H1 (cell line): ENCODE measurements at regions not wholly inside any gene's neighbourhood (a gene's known extent, or its start where the extent isn't known, plus 50 kb on each side); places are given as distances from the start of the nearest gene placed in this dataset.

Experiments used
- CTCF ChIA-PET: fragments of 300-600 bp; sonication (Branson Sonifier 250); formaldehyde crosslinking; loops from one replicate; lab custom pipeline; 2021; ENCODE audit not compliant: partially characterized antibody; lab: Charles Lee
- POLR2A ChIA-PET: fragments of 300-600 bp; sonication (Branson Sonifier 250); formaldehyde crosslinking; loops from one replicate; lab custom pipeline; 2021; ENCODE audit warnings: inconsistent platforms; ENCODE audit not compliant: partially characterized antibody; lab: Charles Lee
- DNase-seq, 2 experiments: peaks; one replicate each; pipeline versions ENCODE4 v3.0.0 to v3.0.0-alpha.2; 2010 to 2022; ENCODE audit warnings: low spot score in 2 of 2, low read depth in 1 of 2, mixed read lengths in 1 of 2
- FAIRE-seq: peaks from 2 replicates; lab custom pipeline; 2011; peaks lifted over from hg19 to GRCh38; lab: Jason Lieb, UNC
- H2AFZ ChIP-seq: 2 replicates; pipeline ENCODE4 v1.8.1; 2012; ENCODE audit warnings: low read length, inconsistent platforms
- H2AK5ac ChIP-seq: 2 replicates; pipeline ENCODE4 v1.6.1; 2013; ENCODE audit warnings: low read depth, low read length
- H2BK120ac ChIP-seq: replicated peaks from 2 replicates; pipeline ENCODE3; 2013; ENCODE audit warnings: low read depth, low read length, inconsistent platforms
- H2BK12ac ChIP-seq: 2 replicates; pipeline ENCODE4 v1.6.1; 2013; ENCODE audit warnings: low read depth, low read length
- H2BK15ac ChIP-seq: 2 replicates; pipeline ENCODE4 v1.6.1; 2013; ENCODE audit warnings: low read length
- H2BK20ac ChIP-seq: 2 replicates; pipeline ENCODE4 v1.6.1; 2013; ENCODE audit warnings: low read length
- H2BK5ac ChIP-seq: 2 replicates; pipeline ENCODE4 v1.6.1; 2013; ENCODE audit warnings: low read depth, low read length
- H3K14ac ChIP-seq: 2 replicates; pipeline ENCODE4 v1.6.1; 2013; ENCODE audit warnings: inconsistent platforms; ENCODE audit not compliant: insufficient read length
- H3K18ac ChIP-seq: 2 replicates; pipeline ENCODE4 v1.6.1; 2013; ENCODE audit warnings: low read length; ENCODE audit errors: extremely low read depth
- H3K23ac ChIP-seq: 2 replicates; pipeline ENCODE4 v1.6.1; 2013; ENCODE audit warnings: inconsistent platforms; ENCODE audit not compliant: insufficient read length
- H3K23me2 ChIP-seq: 2 replicates; pipeline ENCODE4 v1.6.1; 2013; ENCODE audit warnings: low read depth, low read length
- H3K27ac ChIP-seq: 2 replicates; pipeline ENCODE4 v1.6.1; 2011; ENCODE audit warnings: low read depth, low read length, inconsistent platforms
- H3K27me3 ChIP-seq, 4 experiments: replicated peaks in 1 of 4; 1 replicate in 1 of 4; 2 replicates in 3 of 4; pipeline versions ENCODE4 v1.6.1 to v1.8.1; 2011 to 2013; ENCODE audit warnings: low read length in 3 of 4, mild to moderate bottlenecking in 3 of 4, inconsistent platforms in 2 of 4, mixed read lengths in 2 of 4, moderate library complexity in 1 of 4; ENCODE audit not compliant: control insufficient read depth in 3 of 4, insufficient read depth in 3 of 4; ENCODE audit errors: extremely low read depth in 1 of 4
- H3K36me3 ChIP-seq, 4 experiments: 2 replicates each; pipeline versions ENCODE4 v1.6.1 to v1.8.1; 2011 to 2013; ENCODE audit warnings: mild to moderate bottlenecking in 4 of 4, low read length in 3 of 4, moderate library complexity in 2 of 4, control low read depth in 1 of 4, inconsistent platforms in 1 of 4; ENCODE audit not compliant: insufficient read depth in 4 of 4, control insufficient read depth in 2 of 4
- H3K4ac ChIP-seq: replicated peaks from 2 replicates; pipeline ENCODE3; 2013; ENCODE audit warnings: low read length, low read depth, mixed read lengths, inconsistent platforms; ENCODE audit not compliant: insufficient read length
- H3K4me1 ChIP-seq, 4 experiments: replicated peaks in 1 of 4; 1 replicate in 1 of 4; 2 replicates in 3 of 4; pipeline versions ENCODE4 v1.6.1 to v1.8.1; 2011 to 2013; ENCODE audit warnings: low read length in 3 of 4, inconsistent platforms in 2 of 4, mixed read lengths in 1 of 4; ENCODE audit not compliant: insufficient read depth in 4 of 4, control insufficient read depth in 3 of 4
- H3K4me2 ChIP-seq, 2 experiments: 2 replicates each; pipeline versions ENCODE4 v1.6.1 to v1.8.1; 2011 to 2013; ENCODE audit warnings: low read depth in 2 of 2, low read length in 2 of 2, control low read depth in 1 of 2, inconsistent platforms in 1 of 2, mild to moderate bottlenecking in 1 of 2; ENCODE audit not compliant: insufficient read depth in 1 of 2
- H3K4me3 ChIP-seq, 4 experiments: fragments of 200-600, 300-600 bp in 1 of 4; sonication (generic), shearing (Covaris generic), sonication (Bioruptor Twin) in 1 of 4; 2 replicates each; pipeline versions ENCODE4 v1.5.1 to v1.8.1; 2011 to 2016; ENCODE audit warnings: low read length in 4 of 4, low read depth in 3 of 4, control low read depth in 2 of 4, inconsistent platforms in 2 of 4, mild to moderate bottlenecking in 2 of 4, mixed read lengths in 1 of 4, moderate library complexity in 1 of 4; ENCODE audit not compliant: insufficient read depth in 2 of 4; ENCODE audit errors: extremely low read depth in 1 of 4
- H3K56ac ChIP-seq: replicated peaks from 2 replicates; pipeline ENCODE3; 2013; ENCODE audit warnings: low read depth, mild to moderate bottlenecking, mixed read lengths, low read length, inconsistent platforms; ENCODE audit not compliant: insufficient read length
- H3K79me1 ChIP-seq: 2 replicates; pipeline ENCODE4 v1.6.1; 2013; ENCODE audit warnings: low read depth, low read length, control low read depth
- H3K79me2 ChIP-seq, 2 experiments: 2 replicates each; pipeline versions ENCODE4 v1.6.1 to v1.8.1; 2012 to 2013; ENCODE audit warnings: low read length in 2 of 2, mild to moderate bottlenecking in 2 of 2, inconsistent platforms in 1 of 2; ENCODE audit not compliant: insufficient read depth in 2 of 2, control insufficient read depth in 1 of 2
- H3K9ac ChIP-seq, 4 experiments: replicated peaks in 1 of 4; 1 replicate in 1 of 4; 2 replicates in 3 of 4; pipeline versions ENCODE4 v1.6.1 to v1.8.1; 2011 to 2013; ENCODE audit warnings: low read depth in 3 of 4, low read length in 3 of 4, control low read depth in 2 of 4, mild to moderate bottlenecking in 2 of 4, moderate library complexity in 2 of 4, inconsistent platforms in 1 of 4; ENCODE audit errors: extremely low read depth in 1 of 4
- H3K9me3 ChIP-seq, 2 experiments: 2 replicates each; pipeline versions ENCODE4 v1.6.1 to v1.8.1; 2012 to 2013; ENCODE audit warnings: mild to moderate bottlenecking in 2 of 2, moderate library complexity in 2 of 2, control low read depth in 1 of 2, inconsistent platforms in 1 of 2, low read depth in 1 of 2, low read length in 1 of 2, mixed read lengths in 1 of 2; ENCODE audit not compliant: insufficient read depth in 2 of 2
- H4K20me1 ChIP-seq, 2 experiments: replicated peaks in 1 of 2; 2 replicates each; pipeline versions ENCODE3 to v1.8.1; 2011 to 2013; ENCODE audit warnings: inconsistent platforms in 2 of 2, low read length in 2 of 2, mild to moderate bottlenecking in 1 of 2; ENCODE audit not compliant: insufficient read depth in 2 of 2, control insufficient read depth in 1 of 2
- H4K5ac ChIP-seq: 2 replicates; pipeline ENCODE4 v1.6.1; 2013; ENCODE audit warnings: low read length, low read depth, mixed read lengths, inconsistent platforms; ENCODE audit not compliant: insufficient read length
- H4K8ac ChIP-seq: 2 replicates; pipeline ENCODE4 v1.8.0; 2013; ENCODE audit warnings: mild to moderate bottlenecking, moderate library complexity, low read length, inconsistent platforms; ENCODE audit not compliant: insufficient read depth; ENCODE audit errors: extremely low read depth
- H4K91ac ChIP-seq: replicated peaks from 2 replicates; pipeline ENCODE3; 2013; ENCODE audit warnings: low read length, mixed read lengths, inconsistent platforms; ENCODE audit not compliant: insufficient read length
- CBX8 ChIP-seq: fragments of 300-800, 300-1000 bp; sonication (generic); IDR thresholded peaks from 2 replicates; pipeline ENCODE4 v1.7.1; 2016; ENCODE audit warnings: low read depth, low read length, borderline replicate concordance
- EZH2 ChIP-seq: fragments of 200-600 bp; sonication (generic); IDR thresholded peaks from 2 replicates; pipeline ENCODE4 v1.7.1; 2012; ENCODE audit warnings: low read depth, mild to moderate bottlenecking, moderate library complexity, low read length, inconsistent platforms; ENCODE audit not compliant: severe bottlenecking
- FOSL1 ChIP-seq: IDR thresholded peaks from 2 replicates; pipeline ENCODE4 v1.6.1; 2011; ENCODE audit warnings: mild to moderate bottlenecking, low read depth, low read length, moderate library complexity; ENCODE audit not compliant: insufficient read depth
- JUND ChIP-seq: IDR thresholded peaks from 2 replicates; pipeline ENCODE4 v1.6.1; 2011; ENCODE audit warnings: mild to moderate bottlenecking, improper control_type of control experiment, low read length
- KDM5A ChIP-seq: fragments of 200-600 bp; IDR thresholded peaks from 2 replicates; pipeline ENCODE4 v1.7.1; 2012; ENCODE audit warnings: mild to moderate bottlenecking, low read length, inconsistent platforms, mixed read lengths
- POLR2AphosphoS5 ChIP-seq: IDR thresholded peaks from 2 replicates; pipeline ENCODE4 v1.6.1; 2011; ENCODE audit warnings: low read depth, low read length
- SIX5 ChIP-seq: IDR thresholded peaks from 2 replicates; pipeline ENCODE4 v1.6.1; 2011; ENCODE audit warnings: mild to moderate bottlenecking, low read depth, low read length
- SP4 ChIP-seq: IDR thresholded peaks from 2 replicates; pipeline ENCODE4 v1.6.1; 2012; ENCODE audit warnings: low read length, inconsistent platforms
- TEAD4 ChIP-seq: IDR thresholded peaks from 2 replicates; pipeline ENCODE4 v1.6.1; 2012; ENCODE audit warnings: low read depth, low read length, inconsistent platforms, mixed read lengths
- ZNF274 ChIP-seq: IDR thresholded peaks from 2 replicates; pipeline ENCODE4 v1.7.0; 2012; ENCODE audit warnings: low read length, borderline replicate concordance; ENCODE audit errors: extremely low read depth
- WGBS, 2 experiments: shearing (Covaris generic) in 1 of 2; methylation state at CpG; one replicate each; pipeline versions ENCODE4 v1.1.6 to v1.1.7; 2013 to 2015; ENCODE audit warnings: low lambda C conversion rate in 2 of 2, mixed read lengths in 2 of 2, inconsistent platforms in 1 of 2, low coverage in 1 of 2, missing lambda C conversion rate in 1 of 2; ENCODE audit not compliant: insufficient replicate concordance in 2 of 2, insufficient coverage in 1 of 2, insufficient read length in 1 of 2; ENCODE audit errors: extremely low coverage in 1 of 2, missing lambda C conversion rate in 1 of 2; 5-methylcytosine and 5-hydroxymethylcytosine counted together
- TF ChIP-seq, protein P1 (sequence below): IDR thresholded peaks from 2 replicates; pipeline ENCODE4 v1.6.1; 2012; ENCODE audit warnings: inconsistent platforms
- TF ChIP-seq, protein P2 (sequence below): IDR thresholded peaks from 2 replicates; pipeline ENCODE4 v1.6.1; 2012; ENCODE audit warnings: inconsistent platforms

DNA sequence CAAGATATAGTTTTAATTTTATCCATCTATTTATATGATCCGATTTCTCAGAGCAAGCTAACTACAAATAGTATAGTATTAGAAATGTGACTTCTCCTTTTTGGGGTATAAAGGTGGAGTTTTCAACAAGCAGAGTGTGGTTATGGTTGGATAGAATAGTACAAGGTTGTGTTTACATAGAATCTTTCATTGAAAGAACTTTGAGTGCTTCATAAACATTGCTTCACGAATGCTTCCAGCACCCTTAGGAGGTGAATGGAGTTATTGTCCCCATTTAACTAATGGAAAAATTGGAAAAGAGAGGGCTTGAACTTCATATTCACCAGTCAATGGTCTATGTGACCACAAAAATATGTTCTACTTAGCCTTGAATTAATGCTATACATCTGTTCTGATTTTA lies 134.1 kb upstream of the CITED2 start:
- ChIA-PET CTCF (no interaction called here), POLR2A (interaction anchor here (1.6 kb wide), 1 partner anchor 134 kb away, joined by 4 read pairs; the partner anchor contains the start of gene CITED2)

More for the DNA sequence above, 134.1 kb upstream of the CITED2 start:
- H3K23ac ChIP-seq: no peak overlapping the region
- no peak overlapping the region for H2AFZ ChIP-seq
- H2BK20ac ChIP-seq: no peak overlapping the region
- H2BK12ac ChIP-seq: no peak overlapping the region
- H2BK120ac ChIP-seq: no peak overlapping the region
- no peak overlapping the region for H3K18ac ChIP-seq
- no peak overlapping the region for H4K5ac ChIP-seq
- no peak overlapping the region for H3K56ac ChIP-seq
- no peaks in the 10 kb centered on the region for H4K20me1 ChIP-seq
- no peaks in the 10 kb centered on the region for H3K36me3 ChIP-seq
- no peak overlapping the region for H3K4me2 ChIP-seq
- peaks cover 0 to 4% (median 2%) of the 10 kb centered on the region in 4 experiments; a peak in 2 of 7 replicates for H3K4me1 ChIP-seq
- H4K91ac ChIP-seq: no peak overlapping the region
- H3K9me3 ChIP-seq: no peaks in the 10 kb centered on the region; a peak in 1 of 4 replicates
- no peaks in the 10 kb centered on the region for H3K23me2 ChIP-seq
- H4K8ac ChIP-seq: no peak overlapping the region
- H3K4ac ChIP-seq: no peak overlapping the region
- H3K4me3 ChIP-seq: no peak overlapping the region
- no peak overlapping the region for H3K9ac ChIP-seq
- no peaks in the 10 kb centered on the region for H3K79me2 ChIP-seq
- no peak overlapping the region for H2BK5ac ChIP-seq
- H2BK15ac ChIP-seq: no peak overlapping the region
- no peaks in the 10 kb centered on the region for H3K27me3 ChIP-seq
- H3K27ac ChIP-seq: no peak overlapping the region
- 90% methylated on average over 2 of the region's 2 CpGs; no CpG with 5 or more reads in 1 of the 2 experiments for WGBS, 2 experiments
- FAIRE-seq: no peak
- no peak overlapping the region for H2AK5ac ChIP-seq
- no peak for TF ChIP-seq EZH2
- no peak for TF ChIP-seq POLR2AphosphoS5
- TF ChIP-seq ZNF274: no peak
- TF ChIP-seq, protein P1, sequence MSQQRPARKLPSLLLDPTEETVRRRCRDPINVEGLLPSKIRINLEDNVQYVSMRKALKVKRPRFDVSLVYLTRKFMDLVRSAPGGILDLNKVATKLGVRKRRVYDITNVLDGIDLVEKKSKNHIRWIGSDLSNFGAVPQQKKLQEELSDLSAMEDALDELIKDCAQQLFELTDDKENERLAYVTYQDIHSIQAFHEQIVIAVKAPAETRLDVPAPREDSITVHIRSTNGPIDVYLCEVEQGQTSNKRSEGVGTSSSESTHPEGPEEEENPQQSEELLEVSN: no peak
- TF ChIP-seq KDM5A: no peak
- TF ChIP-seq JUND: no peak
- no peak for TF ChIP-seq SP4
- TF ChIP-seq FOSL1: no peak
- no peak for TF ChIP-seq CBX8
- TF ChIP-seq TEAD4: no peak
- no peak for TF ChIP-seq SIX5
- TF ChIP-seq, protein P2, sequence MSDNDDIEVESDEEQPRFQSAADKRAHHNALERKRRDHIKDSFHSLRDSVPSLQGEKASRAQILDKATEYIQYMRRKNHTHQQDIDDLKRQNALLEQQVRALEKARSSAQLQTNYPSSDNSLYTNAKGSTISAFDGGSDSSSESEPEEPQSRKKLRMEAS: no peak
- H3K79me1 ChIP-seq: no peaks in the 10 kb centered on the region
- DNase-seq: no peak
- no peak overlapping the region for H3K14ac ChIP-seq
